ENCODE measurements at regions not wholly inside any gene's neighbourhood (a gene's known extent, or its start where the extent isn't known, plus 50 kb on each side); places are given as distances from the start of the nearest gene placed in this dataset.
"Not testable (repeated sequence)": the region's sequence is repeated elsewhere in the genome, so short reads cannot be mapped to it uniquely, and the experiment has no call there.

DNA sequence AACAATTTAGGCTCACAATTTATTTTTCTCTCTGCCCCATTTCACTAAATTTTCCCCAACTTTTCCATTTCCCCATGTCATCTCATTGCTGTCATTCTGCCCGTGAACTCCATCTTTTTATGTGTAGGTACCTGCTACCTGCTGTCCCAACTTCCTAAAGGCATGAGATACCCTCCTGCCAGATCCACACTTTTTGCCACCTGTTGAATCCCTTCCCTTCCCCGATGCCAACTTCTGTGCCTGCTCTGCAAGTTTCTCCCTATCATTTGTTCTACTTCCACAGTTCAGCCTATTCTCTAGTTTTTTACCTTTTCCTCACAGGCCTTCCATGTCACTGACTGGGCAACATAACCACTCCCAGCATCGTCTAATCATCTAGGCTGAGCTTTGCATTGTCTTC, 607.5 kb upstream of the KLF12 start:
- DNase-seq, result no peak

DNA sequence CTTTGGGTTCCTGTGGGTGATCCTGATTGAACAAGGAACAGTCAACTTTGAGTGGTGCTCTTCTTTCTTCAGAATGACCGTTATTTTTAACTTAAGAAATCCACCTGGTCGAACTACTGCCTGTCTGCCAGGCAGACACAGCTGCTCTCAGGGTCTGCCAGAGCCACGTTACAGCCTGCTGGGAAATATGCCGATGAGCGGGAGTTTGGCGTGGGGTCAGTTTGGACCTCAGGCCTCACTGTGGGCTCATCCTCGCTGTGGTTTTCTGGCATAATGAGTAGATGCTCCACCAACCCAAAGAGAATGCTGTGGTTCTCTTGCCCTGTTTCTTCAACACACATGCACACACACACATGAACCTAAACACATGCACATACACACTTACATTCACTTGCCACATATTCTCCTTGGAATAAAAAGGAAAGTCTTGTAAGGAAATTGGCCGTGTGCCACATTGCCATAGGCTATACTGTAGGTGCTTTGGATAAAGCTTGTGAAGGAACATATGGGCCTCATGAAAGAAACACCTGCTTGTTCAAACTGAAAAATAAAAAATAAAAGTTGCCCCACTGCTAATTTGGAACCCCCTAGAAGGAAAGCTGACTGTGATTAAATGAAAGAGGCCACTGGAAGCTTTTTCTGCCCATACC, 598.7 kb upstream of the KLF12 start:
- no peak for DNase-seq

DNA sequence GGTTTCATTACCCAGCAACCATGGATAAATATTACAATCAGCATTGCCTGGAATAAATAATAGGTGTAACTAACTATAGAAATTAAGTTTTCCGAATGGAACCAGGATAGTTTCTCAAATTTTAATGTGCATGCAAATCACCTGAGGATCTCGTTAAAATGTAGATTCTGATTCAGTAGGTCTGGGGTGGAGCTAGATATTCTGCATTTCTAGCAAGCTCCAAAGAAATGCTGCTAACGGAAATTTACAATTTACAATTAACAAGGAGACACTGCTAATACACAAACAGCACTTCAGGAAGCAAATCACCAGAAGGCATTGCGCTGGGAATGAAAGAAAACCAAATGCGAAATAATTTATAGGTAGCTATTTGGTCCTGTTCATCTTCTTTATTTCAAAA, 597.5 kb upstream of the KLF12 start:
- DNase-seq, result no peak

DNA sequence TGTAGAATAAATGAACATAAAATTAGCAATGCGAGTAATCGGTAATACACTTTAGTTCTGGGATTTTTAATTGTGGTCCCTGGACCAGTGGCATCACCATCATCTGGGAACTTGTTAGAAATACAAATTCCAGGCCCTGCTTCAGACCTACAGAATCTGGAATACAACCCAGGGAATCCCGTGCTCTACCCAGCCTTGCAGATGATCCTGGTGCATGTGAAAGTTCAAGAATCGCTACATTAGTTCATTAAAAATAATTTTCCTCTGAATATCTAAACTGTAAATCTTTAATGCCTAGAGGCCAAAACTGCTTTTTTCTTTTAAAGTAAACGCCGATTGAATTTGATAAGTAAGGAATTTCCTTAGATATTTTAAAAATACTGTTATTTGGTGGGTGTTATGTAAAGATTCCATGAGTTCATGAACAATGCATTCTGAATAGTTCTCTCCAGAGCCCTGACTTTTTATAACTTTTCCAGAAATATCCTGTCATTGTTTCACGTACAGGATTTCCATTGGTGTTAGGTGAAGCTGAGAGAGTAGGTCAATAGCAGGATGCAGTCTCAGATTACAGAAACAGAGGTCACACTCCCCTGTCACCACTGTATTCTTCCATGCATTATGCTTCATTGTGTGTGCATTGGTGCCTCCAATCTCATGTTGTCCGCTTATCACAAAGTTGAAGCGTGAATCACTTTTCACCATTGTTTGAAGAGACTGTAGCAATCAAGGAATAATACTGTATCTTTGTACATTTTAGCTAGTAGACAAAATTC, 596.5 kb upstream of the KLF12 start:
- no peak for DNase-seq

DNA sequence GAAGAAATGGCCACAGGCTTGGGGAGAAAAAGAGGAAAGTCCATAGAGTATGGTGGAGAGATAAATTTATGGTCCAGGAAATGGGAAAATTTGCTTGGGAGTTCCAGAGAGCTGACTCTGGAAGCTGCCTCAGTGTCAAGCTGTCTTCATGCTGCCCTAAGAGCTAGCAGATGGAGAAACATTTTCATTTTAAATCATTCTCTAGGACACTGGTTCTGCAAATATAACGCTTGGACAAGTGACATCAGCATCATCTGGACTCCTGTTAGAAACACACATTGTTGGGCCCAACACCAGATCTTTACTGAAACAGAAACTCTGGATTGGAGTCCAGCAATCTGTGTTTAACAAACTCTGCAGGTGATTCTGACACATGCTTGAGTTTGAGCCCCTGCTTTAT, 592.0 kb upstream of the KLF12 start:
- DNase-seq, result peak in 1 of 58 donors; percentile 6

DNA sequence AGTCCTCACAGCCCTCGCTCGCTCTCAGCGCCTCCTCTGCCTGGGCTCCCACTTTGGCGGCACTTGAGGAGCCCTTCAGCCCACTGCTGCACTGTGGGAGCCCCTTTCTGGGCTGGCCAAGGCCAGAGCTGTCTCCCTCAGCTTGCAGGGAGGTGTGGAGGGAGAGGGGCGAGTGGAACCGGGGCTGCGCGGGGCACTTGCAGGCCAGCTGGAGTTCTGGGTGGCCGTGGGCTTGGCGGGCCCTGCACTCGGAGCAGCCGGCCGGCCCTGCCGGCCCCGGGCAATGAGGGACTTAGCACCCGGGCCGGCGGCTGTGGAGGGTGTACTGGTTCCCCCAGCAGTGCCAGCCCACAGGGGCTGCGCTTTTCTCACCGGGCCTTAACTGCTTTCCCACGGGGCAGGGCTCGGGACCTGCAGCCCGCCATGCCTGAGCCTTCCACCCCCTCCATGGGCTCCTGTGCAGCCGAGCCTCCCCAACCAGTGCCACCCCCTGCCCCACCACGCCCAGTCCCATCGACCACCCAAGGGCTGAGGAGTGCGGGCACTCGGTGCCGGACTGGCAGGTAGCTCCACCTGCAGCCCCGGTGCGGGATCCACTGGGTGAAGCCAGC, 584.1 kb upstream of the KLF12 start:
- DNase-seq, result not testable (repeated sequence)

DNA sequence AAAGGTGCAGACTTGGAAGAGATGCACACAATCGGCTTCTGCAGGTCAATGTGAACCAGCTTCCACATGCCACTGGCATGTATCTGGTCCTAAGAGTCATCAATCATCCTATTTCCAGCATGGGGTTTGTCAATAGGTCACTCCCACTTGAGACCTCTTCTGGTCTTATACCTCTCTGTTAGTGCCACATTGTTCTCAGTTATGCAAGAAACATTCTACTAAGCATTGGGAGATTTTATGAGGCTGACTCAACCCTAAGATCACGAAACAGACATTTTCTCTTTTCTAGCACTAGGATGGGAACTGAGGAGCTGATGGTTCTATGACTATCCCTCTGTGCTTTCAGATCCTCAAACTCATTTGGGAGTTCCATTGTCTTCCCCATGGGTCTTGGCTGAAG, 581.5 kb upstream of the KLF12 start:
- DNase-seq, result no peak

DNA sequence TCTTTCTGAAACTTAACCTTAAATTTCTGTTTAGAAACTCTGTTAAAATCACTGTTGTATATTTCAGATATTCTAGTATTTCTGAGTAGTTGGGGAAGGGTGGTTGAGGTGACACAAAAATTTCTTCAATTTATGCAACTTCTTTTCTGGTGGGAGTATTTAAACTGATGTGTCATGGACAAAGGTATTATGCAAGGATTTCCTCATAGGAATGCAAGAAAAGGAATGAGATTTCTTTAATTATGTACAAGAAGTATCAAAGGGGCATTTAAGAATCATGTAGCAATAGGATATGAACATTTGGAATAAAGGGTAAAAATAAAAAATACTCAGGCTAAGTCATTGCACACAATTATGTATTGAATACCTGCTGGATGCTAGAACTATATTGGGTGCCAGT, 575.8 kb upstream of the KLF12 start:
- no peak for DNase-seq

DNA sequence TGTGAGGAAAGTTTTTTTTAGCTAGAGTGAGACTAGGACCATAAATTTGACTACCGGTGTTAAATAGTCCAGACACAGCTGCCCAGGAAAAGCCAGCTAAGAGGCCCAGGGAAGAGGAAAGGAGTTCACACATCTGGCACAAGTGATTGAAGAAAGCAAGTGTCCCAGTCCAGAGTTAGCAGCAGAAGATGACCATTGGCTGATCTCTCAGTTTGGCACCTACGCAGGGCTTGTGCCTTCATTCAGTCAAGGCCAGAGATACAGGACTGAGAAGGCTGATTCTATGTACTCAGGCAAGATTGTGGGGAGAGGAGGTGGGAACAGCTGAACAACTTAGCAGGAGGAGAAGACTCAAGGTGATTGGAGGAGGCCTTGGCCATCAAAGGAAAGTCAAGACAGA, 575.0 kb upstream of the KLF12 start:
- DNase-seq, result no peak

DNA sequence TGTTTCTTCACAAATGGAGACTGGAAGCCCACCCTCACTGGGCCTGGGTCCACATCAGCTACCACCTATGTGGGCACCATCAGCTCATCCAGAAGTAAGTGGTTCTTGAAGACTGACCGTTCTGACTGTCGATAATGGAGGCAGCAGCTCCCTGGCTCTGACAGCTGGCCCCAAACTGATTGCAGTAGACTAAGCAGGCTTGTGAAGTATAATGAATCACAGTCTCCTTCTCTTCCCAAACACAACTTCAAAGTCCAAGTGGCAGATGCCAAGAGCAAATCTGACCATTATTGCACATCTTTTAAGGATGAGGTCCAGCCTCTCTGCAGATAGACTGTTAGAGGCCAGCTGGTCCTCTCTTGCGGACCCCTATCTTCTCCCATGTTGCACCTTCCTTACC, 574.4 kb upstream of the KLF12 start:
- no peak for DNase-seq

DNA sequence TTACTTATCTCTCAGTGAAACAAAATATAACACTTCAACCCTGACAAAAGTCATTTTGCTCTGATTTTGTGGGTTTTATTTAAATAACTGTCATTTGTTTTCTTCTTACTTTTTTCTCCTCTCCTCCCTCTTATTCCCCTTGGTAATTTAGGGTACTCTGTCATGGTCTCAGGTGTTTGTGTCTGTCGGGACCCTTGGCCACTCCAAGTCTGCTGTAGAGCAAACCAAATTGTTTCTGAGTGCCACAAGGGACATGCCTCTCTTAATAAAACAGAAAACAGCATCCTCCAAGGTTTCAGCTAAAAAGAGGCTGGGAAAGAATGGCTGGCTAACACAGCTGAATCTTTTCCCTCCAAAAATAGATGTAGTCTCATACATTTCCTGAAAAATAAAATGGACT, 573.1 kb upstream of the KLF12 start:
- no peak for DNase-seq

DNA sequence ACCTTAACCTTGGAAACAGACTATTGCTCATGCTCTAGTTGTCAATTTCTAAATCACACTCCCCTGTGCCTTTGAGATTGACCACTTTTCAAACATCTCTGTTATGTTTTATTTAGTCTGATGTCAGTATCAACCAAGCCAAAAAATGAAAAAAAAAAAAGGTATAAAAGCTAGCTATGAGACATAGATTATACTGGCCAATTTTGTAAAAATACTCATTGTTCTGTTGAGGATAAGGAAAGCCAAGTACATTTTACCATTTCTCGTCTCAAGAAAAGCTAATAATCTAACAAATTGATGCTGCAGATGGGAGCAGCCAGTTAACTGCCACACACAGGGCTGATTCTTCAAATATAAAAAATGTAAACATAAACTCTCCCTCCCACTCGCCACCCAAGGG, 572.6 kb upstream of the KLF12 start:
- DNase-seq, result no peak

DNA sequence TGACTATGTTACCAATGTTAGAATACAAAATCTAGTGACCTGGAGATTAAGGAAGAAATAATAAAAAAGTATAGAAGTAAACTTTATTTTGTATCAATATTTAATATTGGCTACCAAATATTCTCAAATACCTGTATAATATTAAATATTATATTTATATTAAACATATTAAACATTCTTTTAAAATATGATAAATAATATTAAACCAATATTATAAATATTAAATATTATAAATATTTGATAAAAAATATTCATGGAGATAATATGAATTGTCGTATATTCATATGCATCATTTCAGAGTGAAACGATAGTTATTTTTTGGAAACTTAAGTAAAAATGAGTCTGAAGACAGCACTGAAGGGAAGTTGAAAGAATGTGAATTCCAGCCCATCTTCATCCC, 571.2 kb upstream of the KLF12 start:
- DNase-seq, result no peak

DNA sequence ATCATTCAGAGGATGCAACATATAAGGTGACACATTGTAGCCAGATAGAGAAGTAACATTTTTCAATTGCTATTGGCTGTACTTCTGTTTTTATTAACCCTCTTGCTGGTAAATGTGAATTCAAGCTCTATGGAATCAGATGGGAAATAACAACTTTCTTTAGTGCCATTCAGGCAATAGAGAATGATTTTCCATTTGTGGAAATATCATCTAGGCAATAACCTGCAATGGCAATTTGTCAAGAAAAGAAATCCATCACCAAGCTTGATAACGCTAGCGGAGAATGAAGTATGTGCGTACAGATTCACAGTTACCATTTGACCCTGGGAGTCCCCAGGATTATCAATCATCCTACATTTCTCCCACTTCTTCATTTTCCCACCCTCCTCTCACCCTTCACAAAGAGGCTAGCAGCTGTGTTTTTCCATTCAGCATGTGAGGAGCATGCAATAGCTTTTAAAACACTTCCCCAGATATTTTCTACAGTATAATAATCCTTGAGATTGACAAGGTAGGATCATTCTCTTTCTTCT, 569.7 kb upstream of the KLF12 start:
- no peak for DNase-seq

DNA sequence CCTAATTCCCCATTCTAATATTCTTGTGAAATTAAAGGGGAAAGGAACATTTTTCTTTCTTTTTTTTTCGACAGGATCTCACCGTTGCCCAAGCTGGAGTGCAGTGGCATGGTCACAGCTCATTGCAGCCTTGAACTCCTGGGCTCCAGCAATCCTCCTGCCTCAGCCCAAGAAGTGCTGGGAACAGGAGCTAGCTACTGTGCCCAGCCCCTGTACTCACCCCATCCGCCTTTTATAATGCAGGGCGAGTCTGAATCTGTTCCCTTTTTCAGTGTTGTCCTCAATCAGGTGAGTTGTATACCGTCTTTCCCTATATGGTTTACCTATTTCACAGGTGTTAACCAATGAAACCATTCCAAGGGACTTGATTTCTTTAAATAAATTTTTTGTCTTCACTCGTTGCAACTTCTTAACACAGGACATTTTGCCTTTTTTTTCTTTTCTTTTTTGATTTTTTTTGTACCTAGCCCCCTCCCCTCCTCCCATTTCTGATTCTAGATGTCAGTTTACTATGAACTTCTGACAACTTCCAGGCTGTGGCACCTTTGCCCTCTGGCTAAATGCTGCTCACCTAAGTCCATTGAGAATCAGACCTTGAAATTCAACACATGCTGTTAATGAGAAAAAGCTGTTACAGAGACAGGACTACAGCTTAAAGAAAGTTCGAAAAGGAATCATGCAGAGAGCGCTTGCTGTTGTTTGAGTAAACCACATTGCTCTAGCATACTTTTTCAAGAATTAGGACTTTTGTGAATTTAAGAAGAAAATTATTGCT, 562.1 kb upstream of the KLF12 start:
- no peak for DNase-seq

DNA sequence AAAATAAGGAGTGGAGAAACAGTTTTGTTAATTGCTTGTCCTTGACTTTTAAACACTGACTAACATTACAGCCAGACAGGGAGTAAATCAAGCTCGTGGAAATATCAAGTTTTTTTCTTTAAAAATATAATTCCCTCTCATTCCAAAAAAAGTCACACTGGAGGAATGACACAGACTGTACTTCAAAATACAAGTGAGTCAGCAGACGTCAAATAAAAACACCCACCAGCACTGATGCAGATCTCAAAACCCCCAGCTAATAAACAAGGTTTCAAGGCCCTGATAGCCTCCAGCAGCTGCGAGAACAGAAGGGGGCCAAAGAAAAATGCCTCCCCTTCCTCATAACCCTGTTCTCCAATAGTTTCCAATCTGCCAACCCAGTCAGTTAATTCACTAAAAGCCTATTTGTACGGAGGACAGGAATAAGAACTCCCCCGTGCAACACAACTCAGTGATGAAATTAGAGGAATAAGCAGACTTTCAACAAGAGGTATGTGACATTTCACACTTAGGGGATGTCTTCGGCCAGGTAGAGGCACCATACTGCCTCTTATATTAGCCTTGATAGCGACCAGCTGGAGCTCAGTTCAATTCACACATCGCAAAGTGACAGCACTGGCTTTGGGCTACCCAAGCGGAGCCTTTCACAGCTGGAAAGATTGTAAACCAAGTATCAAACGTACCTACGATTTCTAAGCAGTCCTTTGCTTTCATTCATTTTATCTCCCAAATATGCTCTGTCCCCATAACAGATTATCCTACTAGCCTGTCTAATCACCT, 561.0 kb upstream of the KLF12 start:
- no peak for DNase-seq

DNA sequence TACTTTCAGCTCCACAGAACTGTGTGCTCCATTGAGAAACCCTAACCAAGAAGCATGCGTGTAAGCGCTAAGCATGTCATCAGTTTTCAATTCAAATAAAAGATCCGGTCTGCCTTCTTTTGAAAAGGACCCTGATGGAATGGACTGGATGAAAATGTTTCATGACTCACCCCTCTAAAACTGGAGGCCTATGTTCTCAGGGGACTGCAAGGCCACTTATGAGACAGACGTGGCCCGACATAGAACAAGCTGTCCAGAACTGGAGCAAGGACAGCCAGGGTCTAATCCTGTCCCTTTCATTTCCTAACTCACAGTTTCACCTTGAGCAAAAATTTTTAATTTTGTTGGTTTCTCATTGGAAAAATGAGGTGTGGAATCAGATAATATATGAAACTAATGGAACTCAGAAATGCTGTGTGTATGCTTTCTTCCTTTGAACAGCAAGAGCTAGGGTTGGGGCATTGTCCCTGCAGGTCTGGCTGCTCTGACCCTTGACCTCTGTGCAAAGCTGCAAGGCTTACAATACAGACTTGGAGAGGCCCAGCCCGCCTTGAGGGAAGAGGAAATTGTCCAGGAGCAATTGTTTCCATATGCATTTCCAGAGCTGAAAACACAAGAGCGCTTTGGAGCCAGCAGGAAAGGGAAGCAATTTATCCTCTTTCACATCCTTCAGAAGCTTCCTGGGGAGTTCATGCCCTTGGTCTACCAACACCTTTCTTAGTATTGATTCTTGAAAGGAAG, 553.4 kb upstream of the KLF12 start:
- no peak for DNase-seq

DNA sequence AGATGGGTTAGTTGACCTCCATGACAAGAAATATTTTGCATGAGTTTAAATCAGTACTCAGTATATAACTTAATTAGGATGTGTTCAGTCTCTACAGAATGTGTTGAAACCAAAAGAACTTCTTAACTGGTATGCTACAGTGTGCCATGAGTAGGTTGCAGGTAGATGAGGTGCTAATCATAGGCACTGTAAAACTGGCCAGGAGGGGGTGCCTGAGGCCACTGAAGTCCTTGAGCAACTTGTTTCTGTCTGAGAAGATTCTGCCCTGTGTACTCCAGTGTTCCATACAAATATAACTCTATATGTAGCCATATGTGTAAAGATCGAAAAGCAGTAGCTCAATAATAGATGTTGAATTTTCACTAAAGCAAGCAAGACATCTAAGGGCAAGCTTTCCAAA, 549.2 kb upstream of the KLF12 start:
- DNase-seq, result no peak

DNA sequence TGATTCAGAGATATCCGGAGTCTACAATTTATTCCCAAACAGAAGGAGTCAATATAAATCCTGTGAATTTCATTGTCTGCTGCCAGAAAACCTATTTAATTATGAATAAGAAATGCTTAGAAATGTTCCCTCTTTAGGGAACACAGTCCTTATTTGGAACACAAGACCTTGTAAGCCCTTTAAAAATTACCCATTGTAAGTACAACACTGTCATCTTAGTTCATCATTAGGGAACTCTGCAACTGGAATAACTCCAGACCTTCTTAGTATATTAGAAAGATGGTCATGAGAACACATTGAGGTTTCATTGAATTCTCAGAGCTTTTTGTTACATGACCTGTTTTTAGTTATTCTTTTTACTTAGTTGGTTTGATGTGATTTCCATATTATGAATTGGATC, 548.5 kb upstream of the KLF12 start:
- DNase-seq, result no peak

DNA sequence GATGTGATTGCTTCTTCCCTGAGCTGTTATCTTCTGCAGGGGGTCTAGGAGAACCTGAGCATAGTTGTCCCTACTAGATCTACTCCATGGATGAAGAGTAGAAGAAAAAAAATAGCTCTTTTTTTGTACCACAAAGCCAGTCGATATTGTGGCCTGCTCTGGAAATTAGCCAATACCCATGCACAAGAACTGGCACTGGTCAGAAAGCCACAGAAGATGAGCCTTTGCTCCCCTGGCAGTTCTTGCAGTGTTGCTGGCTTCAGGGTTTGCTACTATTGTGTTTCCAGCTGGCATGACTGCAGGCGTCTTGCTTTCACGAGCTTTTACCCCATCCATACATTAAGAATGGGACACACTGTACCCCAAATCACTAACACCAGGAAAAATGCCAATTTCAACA, 547.7 kb upstream of the KLF12 start:
- DNase-seq, result no peak
